NT2/D1 (cell line): ENCODE measurements at regions not wholly inside any gene's neighbourhood (a gene's known extent, or its start where the extent isn't known, plus 50 kb on each side); places are given as distances from the start of the nearest gene placed in this dataset.

Experiments
- YY1 ChIP-seq: IDR thresholded peaks from 2 replicates; pipeline ENCODE4 v1.6.1; 2011; ENCODE audit not compliant: insufficient read length, insufficient read depth
- ZNF274 ChIP-seq: IDR thresholded peaks from 2 replicates; pipeline ENCODE4 v1.6.1; 2011; ENCODE audit warnings: mild to moderate bottlenecking, low read depth, low read length

DNA sequence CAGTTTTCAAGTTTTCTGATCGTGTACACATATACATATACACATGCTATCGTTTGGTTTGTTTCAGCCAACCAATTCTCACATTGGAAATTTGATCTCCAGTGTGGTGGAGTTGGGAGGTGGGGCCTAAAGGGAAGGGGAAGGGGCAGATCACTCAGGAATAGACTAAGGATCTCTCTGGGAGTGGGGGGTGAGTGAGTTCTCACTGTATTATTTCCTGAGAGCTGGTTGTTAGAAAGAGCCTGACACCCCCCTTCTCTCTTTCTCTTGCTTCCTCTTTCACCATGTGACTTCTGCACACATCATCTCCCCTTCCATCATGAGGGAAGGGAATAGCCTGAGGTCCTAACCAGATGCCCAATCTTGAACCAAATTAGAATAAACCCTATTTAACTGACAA lies 551.7 kb downstream of the MAT2B start:
- no peak for TF ChIP-seq ZNF274
- TF ChIP-seq YY1, result no peak
